ENCODE measurements at regions not wholly inside any gene's neighbourhood (a gene's known extent, or its start where the extent isn't known, plus 50 kb on each side); places are given as distances from the start of the nearest gene placed in this dataset.
"Not testable (repeated sequence)": the region's sequence is repeated elsewhere in the genome, so short reads cannot be mapped to it uniquely, and the experiment has no call there.

DNA sequence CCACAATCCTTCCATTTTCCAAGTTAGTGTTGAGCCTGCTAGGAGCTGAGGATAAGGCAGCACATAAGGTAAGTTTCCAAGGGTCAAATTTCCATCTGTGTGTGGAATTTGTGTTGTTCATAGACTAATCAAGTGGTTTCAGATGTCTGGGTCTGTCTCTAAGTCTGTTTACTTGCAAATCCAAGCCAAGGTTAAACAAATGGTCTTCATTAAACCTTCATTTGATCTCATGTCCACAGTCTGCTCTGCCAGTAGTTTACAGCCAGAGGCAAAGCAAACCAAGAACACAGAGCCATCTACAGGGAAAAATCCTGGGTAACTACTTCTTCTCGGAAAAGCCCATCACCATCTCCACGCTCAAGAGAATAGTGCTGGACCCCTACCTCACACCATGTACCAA, 5450.2 kb upstream of the TPTE start:
- not testable (repeated sequence) for H3K36me3 ChIP-seq; H3K4me3 Mint-ChIP-seq; H3K9me3 ChIP-seq (ENCODE audit: low read depth); H3K4me3 ChIP-seq; H3K27ac ChIP-seq; H3K27ac Mint-ChIP-seq; H3K4me1 Mint-ChIP-seq; H3K9ac ChIP-seq; H3K36me3 Mint-ChIP-seq; H2AFZ ChIP-seq (replicated peaks); H3K9me3 Mint-ChIP-seq; H3F3A ChIP-seq (ENCODE audit: low read depth); H3K79me2 ChIP-seq (ENCODE audit: low read depth); H4K20me1 ChIP-seq (ENCODE audit: low read depth); H3K4me1 ChIP-seq; H3K4me2 ChIP-seq; H3K27me3 ChIP-seq; DNase-seq (ENCODE audit: low spot score); H3K27me3 Mint-ChIP-seq (ENCODE audit: insufficient read depth, low read depth)

DNA sequence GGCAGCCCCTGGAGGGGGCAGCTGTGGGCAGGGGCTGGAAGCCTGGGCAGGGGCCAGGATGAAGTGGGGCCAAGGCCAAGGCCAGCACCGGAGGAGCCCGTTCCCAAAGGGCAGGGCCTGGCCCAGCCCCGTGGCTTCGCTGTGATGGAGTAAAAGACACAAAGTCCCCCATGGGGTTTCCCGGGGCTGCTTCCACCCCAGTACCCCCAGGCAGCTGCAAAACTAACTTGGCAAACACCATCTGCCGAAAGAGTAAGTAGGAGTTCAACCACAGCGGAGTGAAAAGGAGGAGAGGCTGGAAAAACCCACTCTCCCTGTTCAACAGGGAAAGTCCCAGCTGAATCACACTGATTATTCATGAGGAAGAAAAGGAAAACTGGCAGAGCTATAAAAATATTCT, 5444.5 kb upstream of the TPTE start:
- H3K9me3 ChIP-seq (ENCODE audit: low read depth); H3K27me3 Mint-ChIP-seq (ENCODE audit: insufficient read depth, low read depth); H4K20me1 ChIP-seq (ENCODE audit: low read depth); H2AFZ ChIP-seq (replicated peaks); H3K79me2 ChIP-seq (ENCODE audit: low read depth); H3K9me3 Mint-ChIP-seq; H3K4me1 Mint-ChIP-seq; H3K4me3 Mint-ChIP-seq; H3K27me3 ChIP-seq; H3K27ac ChIP-seq; H3K4me2 ChIP-seq; H3K36me3 ChIP-seq; H3K9ac ChIP-seq; H3K36me3 Mint-ChIP-seq; H3K4me1 ChIP-seq; DNase-seq (ENCODE audit: low spot score); H3F3A ChIP-seq (ENCODE audit: low read depth); H3K4me3 ChIP-seq; H3K27ac Mint-ChIP-seq: not testable (repeated sequence)

DNA sequence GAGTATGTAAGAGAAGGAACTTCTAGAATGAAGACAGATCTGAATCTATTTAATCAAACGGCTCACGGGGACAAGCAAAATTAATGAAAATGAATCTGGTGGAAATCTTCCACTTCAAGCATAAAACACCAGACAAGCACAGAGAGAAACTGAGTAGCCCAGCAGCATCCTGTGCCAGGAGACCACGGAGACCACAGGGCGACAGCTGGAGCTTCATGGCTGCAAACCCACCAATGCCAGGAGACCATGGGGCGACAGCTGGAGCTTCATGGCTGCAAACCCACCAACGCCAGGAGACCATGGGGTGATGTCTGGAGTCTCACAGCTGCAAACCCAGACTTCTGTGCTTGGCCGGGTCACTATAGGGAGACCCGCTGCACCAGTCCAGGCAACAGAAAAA, 5442.0 kb upstream of the TPTE start:
- H3K36me3 ChIP-seq; H2AFZ ChIP-seq (replicated peaks); H3K9me3 Mint-ChIP-seq; H3K4me3 ChIP-seq; H3K9me3 ChIP-seq (ENCODE audit: low read depth); H3K4me2 ChIP-seq; H3K4me3 Mint-ChIP-seq; H3F3A ChIP-seq (ENCODE audit: low read depth); H3K27me3 ChIP-seq; H3K79me2 ChIP-seq (ENCODE audit: low read depth); H3K27ac ChIP-seq; H3K27ac Mint-ChIP-seq; H3K4me1 Mint-ChIP-seq; H3K4me1 ChIP-seq; H3K27me3 Mint-ChIP-seq (ENCODE audit: insufficient read depth, low read depth); H4K20me1 ChIP-seq (ENCODE audit: low read depth); H3K36me3 Mint-ChIP-seq; H3K9ac ChIP-seq; DNase-seq (ENCODE audit: low spot score): not testable (repeated sequence)

GRCh38 chr21:5080015-5080414, 5441.4 kb upstream of the TPTE start:
- DNase-seq (ENCODE audit: low spot score); H3K27me3 ChIP-seq; H3K4me1 ChIP-seq; H3K79me2 ChIP-seq (ENCODE audit: low read depth); H3K4me3 ChIP-seq; H3K4me1 Mint-ChIP-seq; H3F3A ChIP-seq (ENCODE audit: low read depth); H3K4me2 ChIP-seq; H3K4me3 Mint-ChIP-seq; H3K36me3 ChIP-seq; H2AFZ ChIP-seq (replicated peaks); H3K9me3 Mint-ChIP-seq; H3K9me3 ChIP-seq (ENCODE audit: low read depth); H3K9ac ChIP-seq; H3K27ac ChIP-seq; H3K27ac Mint-ChIP-seq; H3K27me3 Mint-ChIP-seq (ENCODE audit: insufficient read depth, low read depth); H3K36me3 Mint-ChIP-seq; H4K20me1 ChIP-seq (ENCODE audit: low read depth): not testable (repeated sequence)

DNA sequence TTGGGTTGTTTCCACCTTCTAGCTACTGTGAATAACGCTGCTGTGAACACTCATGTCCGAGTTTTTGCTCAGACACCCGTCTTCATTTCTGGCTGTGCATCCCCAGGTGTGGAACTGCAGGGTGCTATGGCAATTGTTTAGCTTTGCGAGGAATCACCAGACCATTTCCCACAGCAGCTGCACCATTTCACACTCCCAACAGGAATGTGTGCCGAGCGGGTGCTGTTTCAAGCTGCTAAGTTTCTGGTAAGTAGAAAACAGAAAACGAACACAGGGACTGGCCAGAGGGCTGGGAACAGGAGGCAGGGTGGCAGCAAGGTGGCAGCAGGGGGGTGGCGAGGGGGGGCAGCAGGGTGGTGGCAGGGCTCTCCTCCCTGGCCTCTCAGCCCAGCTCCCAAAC, 5437.1 kb upstream of the TPTE start:
- H3K27me3 ChIP-seq; H3K27ac Mint-ChIP-seq; H3K4me3 Mint-ChIP-seq; H2AFZ ChIP-seq (replicated peaks); H3K4me2 ChIP-seq; H3K4me1 Mint-ChIP-seq; DNase-seq (ENCODE audit: low spot score); H3K27ac ChIP-seq; H3K4me1 ChIP-seq; H3K4me3 ChIP-seq; H3K9me3 Mint-ChIP-seq; H3K9ac ChIP-seq; H3K79me2 ChIP-seq (ENCODE audit: low read depth); H3K9me3 ChIP-seq (ENCODE audit: low read depth); H3F3A ChIP-seq (ENCODE audit: low read depth); H4K20me1 ChIP-seq (ENCODE audit: low read depth); H3K36me3 Mint-ChIP-seq; H3K36me3 ChIP-seq; H3K27me3 Mint-ChIP-seq (ENCODE audit: insufficient read depth, low read depth): not testable (repeated sequence)

- H4K20me1 ChIP-seq (ENCODE audit: low read depth); H3K36me3 Mint-ChIP-seq; H3K4me2 ChIP-seq; H3K9me3 ChIP-seq (ENCODE audit: low read depth); H3K9ac ChIP-seq; H3K27ac ChIP-seq; H3K36me3 ChIP-seq; H3K4me3 Mint-ChIP-seq; H3K27me3 ChIP-seq; H3K9me3 Mint-ChIP-seq; H3K27me3 Mint-ChIP-seq (ENCODE audit: insufficient read depth, low read depth); H3K27ac Mint-ChIP-seq; DNase-seq (ENCODE audit: low spot score); H3K79me2 ChIP-seq (ENCODE audit: low read depth); H3K4me3 ChIP-seq; H2AFZ ChIP-seq (replicated peaks); H3K4me1 ChIP-seq; H3K4me1 Mint-ChIP-seq; H3F3A ChIP-seq (ENCODE audit: low read depth): not testable (repeated sequence)
Measured at GRCh38 chr21:5085456-5085855, 5435.9 kb upstream of the TPTE start.

GRCh38 chr21:5086416-5086815, 5435.0 kb upstream of the TPTE start:
- H3K9me3 ChIP-seq (ENCODE audit: low read depth); H3K27me3 Mint-ChIP-seq (ENCODE audit: insufficient read depth, low read depth); H3K4me1 ChIP-seq; H3K79me2 ChIP-seq (ENCODE audit: low read depth); H3K4me3 Mint-ChIP-seq; DNase-seq (ENCODE audit: low spot score); H3K9me3 Mint-ChIP-seq; H4K20me1 ChIP-seq (ENCODE audit: low read depth); H3K27me3 ChIP-seq; H3K4me3 ChIP-seq; H3F3A ChIP-seq (ENCODE audit: low read depth); H3K27ac ChIP-seq; H3K4me1 Mint-ChIP-seq; H3K36me3 Mint-ChIP-seq; H3K9ac ChIP-seq; H3K27ac Mint-ChIP-seq; H2AFZ ChIP-seq (replicated peaks); H3K4me2 ChIP-seq; H3K36me3 ChIP-seq: not testable (repeated sequence)

DNA sequence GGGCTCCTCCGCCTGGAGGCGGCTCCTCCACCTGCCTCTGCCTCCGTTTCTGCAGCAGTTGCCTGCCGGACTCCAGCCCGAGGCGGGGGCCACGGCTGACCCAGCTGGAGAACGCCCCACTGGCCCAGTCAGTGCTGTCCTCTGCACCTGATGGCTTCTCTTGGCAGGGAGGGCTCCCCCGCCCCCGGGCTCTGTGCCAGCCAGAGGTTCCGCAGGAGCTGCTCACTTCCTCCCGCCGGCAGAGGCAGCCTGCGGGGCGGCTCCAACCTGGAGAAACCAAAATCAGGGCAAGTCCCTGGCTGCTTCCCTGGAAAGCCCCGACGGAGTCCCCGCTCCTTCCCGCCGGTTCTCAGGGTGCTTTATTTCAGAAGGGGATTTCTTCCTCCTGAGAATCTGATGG, 5432.6 kb upstream of the TPTE start:
- H3K36me3 ChIP-seq; H3K9me3 ChIP-seq (ENCODE audit: low read depth); H3K27me3 ChIP-seq; H3F3A ChIP-seq (ENCODE audit: low read depth); H3K4me3 Mint-ChIP-seq; H3K4me3 ChIP-seq; H3K79me2 ChIP-seq (ENCODE audit: low read depth); H3K27me3 Mint-ChIP-seq (ENCODE audit: insufficient read depth, low read depth); DNase-seq (ENCODE audit: low spot score); H3K36me3 Mint-ChIP-seq; H3K9me3 Mint-ChIP-seq; H3K27ac ChIP-seq; H3K4me1 Mint-ChIP-seq; H3K9ac ChIP-seq; H3K4me1 ChIP-seq; H2AFZ ChIP-seq (replicated peaks); H4K20me1 ChIP-seq (ENCODE audit: low read depth); H3K27ac Mint-ChIP-seq; H3K4me2 ChIP-seq: not testable (repeated sequence)

Measured in neural progenitor cell (in vitro differentiated cells).